Thyroid gland (tissue), 4 donors: ENCODE measurements at regions not wholly inside any gene's neighbourhood (a gene's known extent, or its start where the extent isn't known, plus 50 kb on each side); places are given as distances from the start of the nearest gene placed in this dataset.

ENCODE experiments used
- POLR2A ChIP-seq, 2 donors: fragments of 450-650 bp; IDR thresholded peaks; one replicate each; pipeline ENCODE4 v1.6.1; 2017; ENCODE audit warnings: antibody characterized with exemption in 2 of 2, mild to moderate bottlenecking in 2 of 2, moderate library complexity in 1 of 2
- TF ChIP-seq, protein P1 (sequence below), 6 experiments: fragments of 200-600 bp in 3 of 6; fragments of 450-650 bp in 3 of 6; sonication (generic) in 3 of 6; IDR thresholded peaks; one replicate each; pipeline ENCODE4 v1.5.1; 2016 to 2019; ENCODE audit warnings: antibody characterized with exemption in 6 of 6, mild to moderate bottlenecking in 2 of 6, inconsistent platforms in 1 of 6, moderate library complexity in 1 of 6

DNA sequence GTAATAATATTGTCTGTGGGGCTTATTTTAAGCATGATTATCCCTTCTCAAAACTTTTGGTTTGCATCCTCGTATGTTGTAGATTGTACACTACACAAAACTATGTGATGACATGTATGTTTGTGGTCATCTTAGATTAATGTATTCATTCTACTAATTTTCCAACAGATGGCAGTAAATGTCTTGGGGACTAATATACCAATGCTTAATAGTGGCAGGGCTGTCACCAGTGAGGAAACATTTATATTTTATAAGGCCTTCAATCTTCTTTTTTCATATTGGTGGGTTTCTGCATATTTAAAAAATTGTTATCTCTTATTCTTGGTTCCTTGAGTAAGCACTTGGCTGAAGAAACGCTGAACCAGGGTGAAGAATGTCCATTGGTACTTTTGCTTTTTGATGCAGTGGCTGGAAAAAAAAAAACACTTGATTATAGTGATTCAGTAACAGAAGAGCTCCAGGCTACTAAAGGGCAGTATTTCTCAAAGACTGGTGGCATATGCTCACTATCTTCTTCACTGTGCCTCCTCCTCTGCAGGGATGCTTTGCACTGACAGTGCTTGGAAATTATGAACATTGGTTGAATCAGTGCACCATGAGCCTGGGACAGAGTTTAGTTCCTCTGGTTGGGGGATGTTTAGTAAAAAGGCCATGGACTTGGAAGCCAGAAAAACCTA, 530.3 kb downstream of the RASEF start:
- no peak for TF ChIP-seq POLR2A (IDR thresholded peaks at IDR 0.05)
- TF ChIP-seq, protein P1, sequence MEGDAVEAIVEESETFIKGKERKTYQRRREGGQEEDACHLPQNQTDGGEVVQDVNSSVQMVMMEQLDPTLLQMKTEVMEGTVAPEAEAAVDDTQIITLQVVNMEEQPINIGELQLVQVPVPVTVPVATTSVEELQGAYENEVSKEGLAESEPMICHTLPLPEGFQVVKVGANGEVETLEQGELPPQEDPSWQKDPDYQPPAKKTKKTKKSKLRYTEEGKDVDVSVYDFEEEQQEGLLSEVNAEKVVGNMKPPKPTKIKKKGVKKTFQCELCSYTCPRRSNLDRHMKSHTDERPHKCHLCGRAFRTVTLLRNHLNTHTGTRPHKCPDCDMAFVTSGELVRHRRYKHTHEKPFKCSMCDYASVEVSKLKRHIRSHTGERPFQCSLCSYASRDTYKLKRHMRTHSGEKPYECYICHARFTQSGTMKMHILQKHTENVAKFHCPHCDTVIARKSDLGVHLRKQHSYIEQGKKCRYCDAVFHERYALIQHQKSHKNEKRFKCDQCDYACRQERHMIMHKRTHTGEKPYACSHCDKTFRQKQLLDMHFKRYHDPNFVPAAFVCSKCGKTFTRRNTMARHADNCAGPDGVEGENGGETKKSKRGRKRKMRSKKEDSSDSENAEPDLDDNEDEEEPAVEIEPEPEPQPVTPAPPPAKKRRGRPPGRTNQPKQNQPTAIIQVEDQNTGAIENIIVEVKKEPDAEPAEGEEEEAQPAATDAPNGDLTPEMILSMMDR (IDR thresholded peaks at IDR 0.05), result peak in 3 of 6 experiments; percentile 35 to 47 (median 43)
